ENCODE measurements at regions not wholly inside any gene's neighbourhood (a gene's known extent, or its start where the extent isn't known, plus 50 kb on each side); places are given as distances from the start of the nearest gene placed in this dataset.

DNA sequence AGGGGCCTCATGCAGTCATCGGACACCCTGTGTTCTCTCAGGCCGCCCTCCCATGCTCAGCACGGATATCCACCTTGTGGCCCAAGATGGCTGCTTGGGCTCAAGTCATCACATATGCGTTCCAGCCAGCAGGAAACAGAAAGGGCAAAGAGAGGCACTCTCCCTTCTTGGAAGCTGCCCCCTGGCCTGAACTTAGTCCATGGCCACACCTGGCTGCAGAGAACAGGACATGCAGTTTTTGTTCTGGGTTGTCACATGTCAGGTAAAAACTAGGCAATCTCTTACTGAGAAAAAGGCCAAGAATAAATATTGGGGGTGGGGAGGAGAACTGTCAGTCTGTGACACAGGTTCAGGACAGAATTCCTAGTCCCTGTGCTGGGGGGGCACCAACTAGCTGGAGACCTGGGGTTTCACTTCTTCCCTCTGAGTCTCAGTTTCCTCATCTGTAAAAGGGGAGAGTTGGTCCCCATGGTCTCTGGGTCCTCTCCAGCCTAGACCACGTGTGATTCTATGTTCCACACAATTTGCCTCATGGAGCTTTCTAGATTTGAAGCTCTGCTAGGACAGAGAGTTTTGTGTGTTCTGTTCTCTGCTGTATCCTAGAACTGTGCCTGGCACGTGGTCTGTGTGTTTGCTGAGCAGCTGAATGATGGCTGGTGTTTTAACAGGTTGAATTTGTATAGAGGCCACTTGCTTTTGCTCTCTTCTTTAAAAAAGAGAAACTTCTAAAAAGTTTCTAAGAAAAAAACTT is 107.2 kb upstream of the ANO1 start:
- no peak for TF ChIP-seq CTCF (conservative IDR thresholded peaks at IDR 0.05; ENCODE audit: low read length)
- no peak overlapping the region for H3K4me3 ChIP-seq (ENCODE audit: low read length)

DNA sequence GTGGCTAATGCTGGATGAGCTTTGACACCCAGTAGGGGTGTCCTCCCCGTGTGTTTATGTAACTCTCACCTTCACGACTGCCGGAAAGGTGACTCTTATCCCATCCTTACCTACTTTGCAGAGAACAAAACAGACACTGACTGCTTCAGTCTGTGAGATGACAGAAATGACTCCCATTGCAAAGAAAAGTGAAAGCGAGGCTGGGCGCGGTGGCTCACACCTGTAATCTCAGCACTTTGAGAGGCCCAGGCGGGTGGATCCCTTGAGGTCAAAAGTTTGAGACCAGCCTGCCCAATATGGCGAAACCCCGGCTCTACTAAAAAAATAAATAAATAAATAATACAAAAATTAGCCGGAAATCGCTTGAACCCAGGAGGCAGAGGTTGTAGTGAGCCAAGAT is 106.4 kb upstream of the ANO1 start:
- no peak overlapping the region for H3K4me3 ChIP-seq (ENCODE audit: low read length)
- TF ChIP-seq CTCF (conservative IDR thresholded peaks at IDR 0.05; ENCODE audit: low read length) = no peak
- no peak for DNase-seq (ENCODE audit: low read depth)

More for the DNA sequence above, 107.2 kb upstream of the ANO1 start:
- DNase-seq (ENCODE audit: low read depth) = no peak

GRCh38 chr11:69972351-69972802 is 105.7 kb upstream of the ANO1 start:
- no peak overlapping the region for H3K4me3 ChIP-seq (ENCODE audit: low read length)
- TF ChIP-seq CTCF (conservative IDR thresholded peaks at IDR 0.05; ENCODE audit: low read length) = no peak
- DNase-seq (ENCODE audit: low read depth) = no peak

DNA sequence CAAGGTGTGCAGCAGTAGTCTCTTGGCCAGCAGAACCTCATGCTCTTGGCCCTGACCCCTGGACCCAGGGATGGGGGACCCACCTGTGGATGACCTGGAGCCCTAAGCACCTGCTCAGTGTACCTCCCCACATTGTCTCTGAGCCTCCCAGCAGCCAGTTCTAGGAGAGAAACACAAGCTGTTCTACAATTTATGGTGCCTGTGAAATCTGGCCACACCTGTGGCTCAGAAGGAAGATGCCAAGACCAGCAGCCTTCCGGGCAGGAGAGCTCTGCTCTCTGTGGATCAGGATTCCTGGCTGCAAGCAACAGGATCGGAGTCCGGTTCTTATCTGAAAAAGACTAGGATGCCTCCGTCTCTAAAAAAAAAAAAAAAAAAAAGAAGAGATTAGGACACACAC is 103.6 kb upstream of the ANO1 start:
- H3K4me3 ChIP-seq (ENCODE audit: low read length) = no peak overlapping the region
- no peak for TF ChIP-seq CTCF (conservative IDR thresholded peaks at IDR 0.05; ENCODE audit: low read length)
- DNase-seq (ENCODE audit: low read depth) = no peak

DNA sequence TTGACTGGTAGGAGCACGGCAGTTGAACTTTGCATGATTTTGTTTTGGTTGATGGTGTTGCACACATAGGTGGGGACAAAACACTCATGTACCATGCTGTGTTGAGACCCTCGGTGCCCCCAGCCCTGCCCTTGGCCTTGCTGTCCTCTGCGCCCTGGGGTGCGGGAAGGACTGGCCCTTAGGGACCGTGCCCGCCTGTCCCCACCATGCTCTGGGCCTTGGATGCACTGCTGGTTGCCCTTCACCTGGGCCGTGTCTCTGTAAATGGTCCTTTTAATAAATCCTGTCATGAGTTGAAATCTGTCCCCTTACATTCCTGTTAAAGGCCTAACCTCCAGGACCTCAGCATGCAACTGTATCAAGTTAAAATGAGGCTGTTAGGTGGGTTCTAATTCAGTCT is 102.3 kb upstream of the ANO1 start:
- DNase-seq (ENCODE audit: low read depth) = no peak
- no peak for TF ChIP-seq CTCF (conservative IDR thresholded peaks at IDR 0.05; ENCODE audit: low read length)
- no peak overlapping the region for H3K4me3 ChIP-seq (ENCODE audit: low read length)

DNA sequence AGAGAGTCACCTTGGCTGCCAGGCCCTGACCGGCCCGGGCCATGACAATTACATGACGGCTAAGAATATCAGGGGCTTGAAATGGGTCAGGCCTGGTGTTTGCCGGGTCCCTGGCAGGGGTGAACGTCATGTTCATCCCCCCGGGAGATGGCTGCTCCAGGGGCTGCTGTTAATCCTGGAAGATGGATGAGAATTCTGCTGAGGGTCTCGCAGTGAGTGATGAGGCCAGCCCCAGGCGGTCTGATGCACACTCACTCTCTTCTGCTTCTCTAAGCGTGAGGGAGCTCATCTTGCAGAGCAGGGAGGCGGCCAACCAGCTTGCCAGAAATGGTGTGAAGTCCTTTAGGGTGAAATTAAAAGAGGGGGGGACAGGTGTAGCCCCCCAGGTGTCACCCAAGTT is 101.3 kb upstream of the ANO1 start:
- no peak overlapping the region for H3K4me3 ChIP-seq (ENCODE audit: low read length)
- no peak for TF ChIP-seq CTCF (conservative IDR thresholded peaks at IDR 0.05; ENCODE audit: low read length)
- DNase-seq (ENCODE audit: low read depth) = no peak

DNA sequence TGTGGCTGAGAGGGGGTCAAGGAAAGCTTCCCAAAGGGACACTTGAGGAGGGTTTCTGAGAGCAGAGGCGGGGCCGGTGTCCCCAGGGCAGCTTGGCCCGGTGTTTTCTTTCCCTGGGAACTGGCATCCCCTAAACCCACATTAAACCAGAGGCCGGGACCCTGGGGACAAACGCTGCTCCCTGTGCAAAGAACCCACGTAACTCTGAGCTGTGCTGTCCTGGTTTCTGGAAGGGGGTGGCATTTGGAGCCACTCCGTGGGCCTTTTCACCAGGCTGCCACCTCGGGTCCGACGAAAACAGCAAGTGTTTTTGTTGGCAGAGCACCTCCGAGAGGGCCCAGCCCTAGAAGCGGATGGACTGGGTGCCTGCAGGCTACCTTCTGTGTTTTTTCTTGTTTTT is 100.2 kb upstream of the ANO1 start:
- DNase-seq (ENCODE audit: low read depth) = no peak
- no peak for TF ChIP-seq CTCF (conservative IDR thresholded peaks at IDR 0.05; ENCODE audit: low read length)
- no peak overlapping the region for H3K4me3 ChIP-seq (ENCODE audit: low read length)
